Smooth muscle cell (in vitro differentiated cells): ENCODE measurements at regions not wholly inside any gene's neighbourhood (a gene's known extent, or its start where the extent isn't known, plus 50 kb on each side); places are given as distances from the start of the nearest gene placed in this dataset.

Experiments
- DNase-seq: peaks from one replicate; lab custom pipeline; 2025; ENCODE audit not compliant: unreplicated experiment; lab: John Stamatoyannopoulos, UW
- H2AFZ ChIP-seq: fragments of 200-600 bp; sonication (generic); 2 replicates; pipeline ENCODE4 v1.6.0; 2016; ENCODE audit warnings: antibody characterized with exemption, low read depth, mild to moderate bottlenecking
- H3F3A ChIP-seq: fragments of 200-600 bp; sonication (generic); 2 replicates; pipeline ENCODE4 v1.6.0; 2017; ENCODE audit warnings: antibody characterized with exemption, low read depth
- H3K27ac ChIP-seq: fragments of 200-600 bp; sonication (generic); 2 replicates; pipeline ENCODE4 v1.5.1; 2016; ENCODE audit warnings: low read depth, mild to moderate bottlenecking
- H3K27me3 ChIP-seq: fragments of 200-600 bp; sonication (generic); 2 replicates; pipeline ENCODE4 v1.6.1; 2016; ENCODE audit warnings: low read depth, mild to moderate bottlenecking
- H3K36me3 ChIP-seq: fragments of 200-600 bp; sonication (generic); 2 replicates; pipeline ENCODE4 v1.5.1; 2016; ENCODE audit warnings: low read depth
- H3K4me1 ChIP-seq: fragments of 200-600 bp; sonication (generic); 2 replicates; pipeline ENCODE4 v1.5.1; 2016; ENCODE audit warnings: low read depth
- H3K4me2 ChIP-seq: fragments of 200-600 bp; sonication (generic); 2 replicates; pipeline ENCODE4 v1.6.0; 2016; ENCODE audit warnings: mild to moderate bottlenecking
- H3K4me3 ChIP-seq: fragments of 200-600 bp; sonication (generic); 2 replicates; pipeline ENCODE4 v1.5.1; 2016; ENCODE audit warnings: mild to moderate bottlenecking
- H3K79me2 ChIP-seq: fragments of 200-600 bp; sonication (generic); 2 replicates; pipeline ENCODE4 v1.6.0; 2016; ENCODE audit warnings: low read depth, mild to moderate bottlenecking
- H3K9ac ChIP-seq: fragments of 200-600 bp; sonication (generic); 2 replicates; pipeline ENCODE4 v1.6.0; 2016; ENCODE audit warnings: low read depth
- H3K9me3 ChIP-seq: fragments of 200-600 bp; sonication (generic); replicated peaks from 2 replicates; pipeline ENCODE4 v1.5.1; 2016; ENCODE audit warnings: low read depth
- H4K20me1 ChIP-seq: fragments of 200-600 bp; sonication (generic); 2 replicates; pipeline ENCODE4 v1.6.0; 2016; ENCODE audit warnings: low read depth
- WGBS: methylation state at CpG from one replicate; pipeline ENCODE4 v1.1.7; 2016; ENCODE audit warnings: low lambda C conversion rate; 5-methylcytosine and 5-hydroxymethylcytosine counted together
- TF ChIP-seq, protein P1 (sequence below): fragments of 200-600 bp; sonication (generic); IDR thresholded peaks from 2 replicates; pipeline ENCODE4 v1.5.1; 2017; ENCODE audit warnings: borderline replicate concordance, mild to moderate bottlenecking, antibody characterized with exemption; ENCODE audit not compliant: insufficient read depth, poor library complexity, severe bottlenecking

DNA sequence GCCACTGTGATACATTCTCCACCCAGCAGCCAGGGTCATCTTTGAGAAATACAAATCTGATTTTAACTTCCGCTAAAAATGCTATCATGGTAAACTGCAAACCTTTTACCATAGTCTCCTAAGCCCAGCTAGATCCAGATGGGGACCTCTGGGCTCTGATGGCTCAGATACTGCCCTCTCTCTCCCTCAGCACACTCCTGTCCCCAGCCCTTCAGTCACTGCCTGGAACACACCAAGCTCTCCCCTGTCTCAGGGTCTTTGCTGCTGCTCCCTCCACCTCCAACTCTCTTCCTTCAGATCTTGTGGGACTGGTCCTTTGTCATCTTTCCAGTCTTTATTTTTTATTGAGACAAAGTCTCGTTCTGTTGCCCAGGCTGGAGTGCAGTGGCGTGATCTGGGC lies 65.1 kb downstream of the SPRY4 start:
- H4K20me1 ChIP-seq = no peaks in the 10 kb centered on the region
- no peak overlapping the region for H3K27ac ChIP-seq
- no peak overlapping the region for H3K4me3 ChIP-seq
- WGBS = 95% methylated on average over 3 of the region's 3 CpGs
- H3K27me3 ChIP-seq = no peaks in the 10 kb centered on the region
- no peaks in the 10 kb centered on the region for H3K4me1 ChIP-seq
- H3K36me3 ChIP-seq = no peaks in the 10 kb centered on the region
- no peak overlapping the region for H3K9ac ChIP-seq
- TF ChIP-seq, protein P1, sequence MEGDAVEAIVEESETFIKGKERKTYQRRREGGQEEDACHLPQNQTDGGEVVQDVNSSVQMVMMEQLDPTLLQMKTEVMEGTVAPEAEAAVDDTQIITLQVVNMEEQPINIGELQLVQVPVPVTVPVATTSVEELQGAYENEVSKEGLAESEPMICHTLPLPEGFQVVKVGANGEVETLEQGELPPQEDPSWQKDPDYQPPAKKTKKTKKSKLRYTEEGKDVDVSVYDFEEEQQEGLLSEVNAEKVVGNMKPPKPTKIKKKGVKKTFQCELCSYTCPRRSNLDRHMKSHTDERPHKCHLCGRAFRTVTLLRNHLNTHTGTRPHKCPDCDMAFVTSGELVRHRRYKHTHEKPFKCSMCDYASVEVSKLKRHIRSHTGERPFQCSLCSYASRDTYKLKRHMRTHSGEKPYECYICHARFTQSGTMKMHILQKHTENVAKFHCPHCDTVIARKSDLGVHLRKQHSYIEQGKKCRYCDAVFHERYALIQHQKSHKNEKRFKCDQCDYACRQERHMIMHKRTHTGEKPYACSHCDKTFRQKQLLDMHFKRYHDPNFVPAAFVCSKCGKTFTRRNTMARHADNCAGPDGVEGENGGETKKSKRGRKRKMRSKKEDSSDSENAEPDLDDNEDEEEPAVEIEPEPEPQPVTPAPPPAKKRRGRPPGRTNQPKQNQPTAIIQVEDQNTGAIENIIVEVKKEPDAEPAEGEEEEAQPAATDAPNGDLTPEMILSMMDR = no peak
- H3F3A ChIP-seq = no peaks in the 10 kb centered on the region
- H2AFZ ChIP-seq = no peak overlapping the region
- no peaks in the 10 kb centered on the region for H3K79me2 ChIP-seq
- H3K4me2 ChIP-seq = no peak overlapping the region
- DNase-seq = no peak
- H3K9me3 ChIP-seq = no peaks in the 10 kb centered on the region

DNA sequence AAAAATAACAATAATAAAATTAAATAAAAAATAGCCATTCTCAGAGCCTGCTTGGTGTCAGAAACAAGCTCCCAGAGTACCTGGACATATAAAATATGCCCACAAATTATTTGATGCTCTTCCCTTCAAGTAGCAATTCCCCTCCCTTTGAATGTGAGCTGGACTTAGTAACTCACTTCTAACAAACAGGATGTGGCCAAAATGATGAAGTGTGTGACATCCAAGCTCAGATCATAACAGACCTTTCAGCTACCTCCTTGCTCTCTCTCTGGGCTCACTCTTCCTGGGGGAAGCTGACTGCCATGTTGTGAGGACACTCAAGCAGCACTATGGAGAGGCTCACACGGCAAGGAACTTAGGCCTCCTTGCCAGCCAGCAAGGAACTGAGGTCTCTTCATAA lies 69.0 kb downstream of the SPRY4 start:
- H3K79me2 ChIP-seq = no peaks in the 10 kb centered on the region
- H2AFZ ChIP-seq = no peak overlapping the region
- no peak overlapping the region for H3K4me3 ChIP-seq
- no peak overlapping the region for H3K27ac ChIP-seq
- H3K9ac ChIP-seq = no peak overlapping the region
- no peaks in the 10 kb centered on the region for H3K36me3 ChIP-seq
- H3K9me3 ChIP-seq = no peaks in the 10 kb centered on the region
- DNase-seq = no peak
- WGBS = 100% methylated on average over 1 of the region's 1 CpG
- no peaks in the 10 kb centered on the region for H4K20me1 ChIP-seq
- TF ChIP-seq, protein P1 = no peak
- peaks cover 6% of the 10 kb centered on the region for H3F3A ChIP-seq
- no peaks in the 10 kb centered on the region for H3K4me1 ChIP-seq
- no peak overlapping the region for H3K4me2 ChIP-seq
- H3K27me3 ChIP-seq = no peaks in the 10 kb centered on the region

DNA sequence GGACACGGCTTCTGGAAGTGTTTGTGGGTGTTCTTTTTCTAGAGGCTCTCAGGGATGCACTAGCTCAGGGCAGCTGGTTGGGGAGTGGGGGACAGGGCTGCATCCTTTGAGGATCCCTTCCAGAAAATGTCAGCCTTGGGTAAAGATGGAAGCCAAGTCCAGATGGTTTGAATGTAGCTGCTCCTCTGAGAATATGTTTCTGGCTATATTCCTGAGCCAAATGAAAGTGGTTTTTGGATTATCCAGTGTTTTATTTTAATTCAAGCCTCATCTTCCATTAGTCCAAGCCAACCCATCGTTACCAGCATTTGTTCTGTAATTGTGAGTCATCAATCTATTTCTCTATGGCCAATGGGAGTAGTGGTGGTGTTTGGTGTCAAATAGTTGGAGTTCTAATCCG lies 70.4 kb downstream of the SPRY4 start:
- peaks cover 6% of the 10 kb centered on the region for H3F3A ChIP-seq
- WGBS = 83% methylated on average over 3 of the region's 3 CpGs
- H3K27ac ChIP-seq = no peak overlapping the region
- H3K4me1 ChIP-seq = no peaks in the 10 kb centered on the region
- no peaks in the 10 kb centered on the region for H3K9me3 ChIP-seq
- no peak overlapping the region for H2AFZ ChIP-seq
- H3K4me2 ChIP-seq = no peak overlapping the region
- no peaks in the 10 kb centered on the region for H3K27me3 ChIP-seq
- H4K20me1 ChIP-seq = no peaks in the 10 kb centered on the region
- H3K79me2 ChIP-seq = no peaks in the 10 kb centered on the region
- no peak overlapping the region for H3K4me3 ChIP-seq
- H3K36me3 ChIP-seq = no peaks in the 10 kb centered on the region
- TF ChIP-seq, protein P1 = no peak
- no peak for DNase-seq
- H3K9ac ChIP-seq = no peak overlapping the region

DNA sequence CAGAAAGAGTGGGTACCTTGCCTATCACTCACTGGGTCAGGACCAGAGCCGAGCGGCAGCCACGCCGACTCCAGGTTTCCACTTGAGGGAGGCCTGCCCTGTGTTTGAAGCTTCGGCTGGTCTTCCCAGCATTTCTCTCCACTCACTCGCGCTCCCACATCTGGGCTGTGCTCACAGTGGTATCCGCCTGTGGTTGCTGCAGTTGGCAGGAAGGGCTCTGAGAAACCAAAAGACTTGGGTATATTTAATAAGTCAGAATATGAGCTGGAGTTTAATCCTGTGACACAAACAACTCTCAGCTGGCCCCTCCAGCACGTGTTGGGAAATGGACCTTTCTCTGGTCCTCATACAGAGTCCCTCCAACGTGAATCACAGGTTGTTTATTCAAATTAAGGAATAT lies 70.9 kb downstream of the SPRY4 start:
- Histone ChIP-seq H3K4me3 (no peak overlapping the region), H3K27ac (no peak overlapping the region), H2AFZ (no peak overlapping the region), H3K36me3 (no peaks in the 10 kb centered on the region), H3F3A (peaks cover 6% of the 10 kb centered on the region), H3K79me2 (no peaks in the 10 kb centered on the region), H3K27me3 (no peaks in the 10 kb centered on the region), H3K4me1 (no peaks in the 10 kb centered on the region), H3K9ac (no peak overlapping the region), H3K9me3 (no peaks in the 10 kb centered on the region), H3K4me2 (no peak overlapping the region), H4K20me1 (no peaks in the 10 kb centered on the region)
- WGBS = 76% methylated on average over 10 of the region's 10 CpGs
- no peak for DNase-seq
- TF ChIP-seq, protein P1 = no peak
